HEK293T (cell line): ENCODE measurements at regions not wholly inside any gene's neighbourhood (a gene's known extent, or its start where the extent isn't known, plus 50 kb on each side); places are given as distances from the start of the nearest gene placed in this dataset.

Source experiments
- CTCF ChIA-PET: fragments of 350-600 bp; formaldehyde crosslinking; extraction: SDS; loops from one replicate; lab custom pipeline; 2021; ENCODE audit warnings: antibody characterized with exemption, inconsistent platforms; lab: Yijun Ruan, JAX
- POLR2A ChIA-PET: fragments of 350-600 bp; formaldehyde crosslinking; extraction: SDS; loops from one replicate; lab custom pipeline; 2020; ENCODE audit warnings: antibody characterized with exemption, inconsistent platforms; lab: Yijun Ruan, JAX
- DNase-seq: peaks from one replicate; pipeline ENCODE4 v3.0.0; 2012; ENCODE audit warnings: mixed read lengths; ENCODE audit errors: extremely low spot score
- ARNT ChIP-seq: fragments of 450-650 bp; IDR thresholded peaks from 2 replicates; pipeline ENCODE4 v1.6.1; 2017; ENCODE audit warnings: mild to moderate bottlenecking
- BHLHE40 ChIP-seq: fragments of 450-650 bp; IDR thresholded peaks from 2 replicates; pipeline ENCODE4 v1.6.1; 2016; ENCODE audit warnings: mild to moderate bottlenecking, moderate library complexity, borderline replicate concordance
- CTBP1 ChIP-seq: fragments of 450-650 bp; IDR thresholded peaks from 2 replicates; pipeline ENCODE4 v1.6.1; 2016; ENCODE audit warnings: borderline replicate concordance
- ELF4 ChIP-seq: fragments of 450-650 bp; IDR thresholded peaks from 2 replicates; pipeline ENCODE4 v1.6.1; 2017; ENCODE audit warnings: antibody characterized with exemption
- FOXA1 ChIP-seq: fragments of 450-650 bp; IDR thresholded peaks from 2 replicates; pipeline ENCODE4 v1.6.1; 2016; ENCODE audit warnings: mild to moderate bottlenecking
- FOXK2 ChIP-seq: fragments of 450-650 bp; IDR thresholded peaks from 2 replicates; pipeline ENCODE4 v1.6.1; 2016; ENCODE audit warnings: mild to moderate bottlenecking
- FOXM1 ChIP-seq: fragments of 450-650 bp; IDR thresholded peaks from 2 replicates; pipeline ENCODE4 v1.6.1; 2017; ENCODE audit warnings: mild to moderate bottlenecking, borderline replicate concordance
- HDGF ChIP-seq: fragments of 450-650 bp; IDR thresholded peaks from 2 replicates; pipeline ENCODE4 v1.6.1; 2017; ENCODE audit warnings: antibody characterized with exemption, borderline replicate concordance
- L3MBTL2 ChIP-seq: fragments of 450-650 bp; conservative IDR thresholded peaks from 2 replicates; pipeline ENCODE4 v1.6.1; 2016; ENCODE audit warnings: mild to moderate bottlenecking
- LEF1 ChIP-seq: fragments of 450-650 bp; IDR thresholded peaks from 2 replicates; pipeline ENCODE4 v1.6.1; 2017; ENCODE audit warnings: mild to moderate bottlenecking, borderline replicate concordance
- NFRKB ChIP-seq: fragments of 450-650 bp; IDR thresholded peaks from 2 replicates; pipeline ENCODE4 v1.6.1; 2016; ENCODE audit warnings: mild to moderate bottlenecking, moderate library complexity
- PKNOX1 ChIP-seq: fragments of 450-650 bp; IDR thresholded peaks from 2 replicates; pipeline ENCODE4 v1.6.1; 2016
- SP1 ChIP-seq: fragments of 450-650 bp; IDR thresholded peaks from 2 replicates; pipeline ENCODE4 v1.6.1; 2017
- SUZ12 ChIP-seq: fragments of 450-650 bp; IDR thresholded peaks from 2 replicates; pipeline ENCODE4 v1.6.1; 2016; ENCODE audit warnings: mild to moderate bottlenecking
- TARDBP ChIP-seq: fragments of 450-650 bp; IDR thresholded peaks from 2 replicates; pipeline ENCODE4 v1.6.1; 2016
- ZNF384 ChIP-seq: fragments of 450-650 bp; IDR thresholded peaks from 2 replicates; pipeline ENCODE4 v1.6.1; 2016

DNA sequence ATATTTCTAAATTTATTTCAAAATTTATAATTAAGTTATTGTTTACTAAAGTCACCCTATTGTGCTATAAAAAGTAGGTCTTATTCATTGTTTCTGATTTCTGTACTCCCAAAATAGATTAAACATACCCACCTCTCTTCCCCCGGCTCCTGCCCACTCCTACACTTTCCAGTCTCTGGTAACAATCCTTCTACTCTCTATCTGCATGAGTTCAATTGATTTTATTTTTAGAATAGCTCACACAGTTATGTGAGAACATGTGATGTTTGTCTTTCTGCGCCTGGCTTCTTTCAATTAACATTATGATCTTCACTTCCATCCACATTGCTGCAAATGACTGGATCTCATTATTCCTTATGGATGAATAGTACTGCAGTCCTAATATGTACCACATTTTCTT is 269.3 kb downstream of the ACTRT1 start:
- ChIA-PET CTCF (no interaction called here), POLR2A (no interaction called here)
- TF ChIP-seq PKNOX1: no peak
- TF ChIP-seq FOXA1: no peak
- TF ChIP-seq SUZ12: no peak
- no peak for TF ChIP-seq FOXK2
- TF ChIP-seq FOXM1: no peak
- no peak for TF ChIP-seq HDGF
- no peak for DNase-seq

DNA sequence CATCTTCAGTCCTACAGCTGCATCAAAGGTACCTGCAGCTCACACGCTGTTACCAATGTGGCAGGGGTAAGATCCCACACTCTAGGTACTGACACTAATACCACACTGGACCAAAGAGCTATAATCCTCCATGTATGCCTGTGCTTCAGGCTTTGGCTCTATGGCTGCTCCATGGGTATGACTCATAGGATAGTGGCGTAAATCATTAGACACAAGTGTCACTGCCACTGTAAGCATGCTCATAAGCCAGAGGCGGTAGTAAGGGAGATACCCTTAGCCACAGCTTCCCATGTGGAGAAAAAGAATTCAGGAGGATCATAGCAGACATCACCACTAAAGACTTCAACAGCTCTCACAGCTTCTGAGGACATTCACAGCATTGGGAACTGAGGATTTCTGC is 287.5 kb downstream of the ACTRT1 start:
- POLR2A ChIA-PET: no interaction called here
- TF ChIP-seq PKNOX1 (peak; percentile 82), LEF1 (no peak)
- CTCF ChIA-PET: no interaction called here
- peak; percentile 5 for DNase-seq

DNA sequence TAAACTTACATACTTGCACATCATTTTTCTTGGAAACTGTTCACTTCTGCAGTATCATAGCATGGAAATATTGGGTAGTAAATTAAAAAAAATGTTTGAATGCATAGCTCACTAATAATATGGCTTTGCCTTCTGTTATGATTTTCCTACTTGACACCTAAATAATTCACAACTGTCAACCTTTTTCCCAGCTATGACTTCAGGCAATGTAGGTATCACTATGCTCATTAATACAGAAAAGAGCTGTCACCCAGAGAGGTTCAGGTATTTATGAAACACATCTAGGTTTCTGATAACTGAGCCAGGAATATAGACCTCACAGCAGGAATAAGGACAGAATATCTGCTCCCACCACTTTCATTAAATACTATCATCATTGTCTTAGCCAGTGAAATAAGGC is 289.5 kb downstream of the ACTRT1 start:
- ChIA-PET CTCF (no interaction called here), POLR2A (no interaction called here)
- TF ChIP-seq LEF1 (no peak), SUZ12 (no peak), FOXA1 (no peak), FOXM1 (no peak), PKNOX1 (no peak), BHLHE40 (no peak), TARDBP (no peak), HDGF (no peak), ARNT (no peak), ELF4 (no peak), SP1 (no peak), NFRKB (no peak), ZNF384 (no peak), FOXK2 (no peak)
- no peak for DNase-seq

DNA sequence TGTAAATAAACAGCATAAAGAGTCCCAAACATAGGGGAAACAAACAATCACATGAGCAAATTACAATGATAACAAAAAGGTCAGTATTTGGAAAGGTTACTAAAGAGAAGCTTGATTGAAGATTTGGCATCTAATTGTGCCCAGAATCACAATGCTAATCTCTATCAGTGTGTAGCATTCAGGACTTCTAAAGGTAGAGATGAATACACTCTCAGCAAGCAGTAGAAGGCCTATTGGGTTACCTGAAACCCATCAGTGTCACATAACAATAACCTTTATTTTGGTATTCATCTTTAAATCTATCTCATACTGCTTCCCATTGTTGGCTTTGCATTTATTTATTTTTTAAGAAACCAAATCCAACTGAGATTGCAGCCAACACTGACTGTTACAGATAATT is 319.5 kb downstream of the ACTRT1 start:
- no peak for DNase-seq
- CTCF ChIA-PET: no interaction called here
- TF ChIP-seq BHLHE40 (no peak), ZNF384 (no peak), ELF4 (no peak), ARNT (no peak), SP1 (no peak), FOXM1 (no peak), CTBP1 (no peak), PKNOX1 (no peak), SUZ12 (no peak), L3MBTL2 (no peak), FOXK2 (no peak), NFRKB (no peak), LEF1 (no peak), TARDBP (no peak), FOXA1 (no peak), HDGF (no peak)
- POLR2A ChIA-PET: no interaction called here

GRCh38 chrX:127726227-127726626 is 326.0 kb downstream of the ACTRT1 start:
- ChIA-PET CTCF (no interaction called here), POLR2A (no interaction called here)
- TF ChIP-seq HDGF (no peak), ARNT (no peak), ELF4 (no peak), SUZ12 (no peak), CTBP1 (no peak), FOXK2 (no peak), FOXM1 (no peak)
- DNase-seq: no peak

GRCh38 chrX:127708155-127708554 is 344.0 kb downstream of the ACTRT1 start:
- ChIA-PET POLR2A (no interaction called here), CTCF (no interaction called here)
- TF ChIP-seq ZNF384: no peak
- TF ChIP-seq SP1: no peak
- no peak for TF ChIP-seq FOXK2
- no peak for TF ChIP-seq CTBP1
- TF ChIP-seq FOXA1: no peak
- no peak for TF ChIP-seq SUZ12
- TF ChIP-seq TARDBP: no peak
- TF ChIP-seq ARNT: no peak
- no peak for TF ChIP-seq ELF4
- no peak for TF ChIP-seq FOXM1
- no peak for TF ChIP-seq BHLHE40
- TF ChIP-seq L3MBTL2: no peak
- TF ChIP-seq HDGF: no peak
- TF ChIP-seq PKNOX1: no peak
- no peak for TF ChIP-seq LEF1
- DNase-seq: no peak
